ENCODE measurements at regions not wholly inside any gene's neighbourhood (a gene's known extent, or its start where the extent isn't known, plus 50 kb on each side); places are given as distances from the start of the nearest gene placed in this dataset.
A peak's percentile ranks its signal among the peaks of the same experiment; 100 is the strongest.
"Not testable (repeated sequence)": the region's sequence is repeated elsewhere in the genome, so short reads cannot be mapped to it uniquely, and the experiment has no call there.

- TF ChIP-seq ZFX (IDR thresholded peaks at IDR 0.05) = no peak
- TF ChIP-seq CTCF (conservative IDR thresholded peaks at IDR 0.05) = peak; percentile 49
- H3K27ac ChIP-seq = no peak overlapping the region
Observed at GRCh38 chr9:80664327-80665210, 1024.8 kb downstream of the TLE1 start.

- not testable (repeated sequence) for H3K27ac ChIP-seq
Observed at GRCh38 chr9:80659751-80660150, 1029.6 kb downstream of the TLE1 start.

GRCh38 chr9:80651044-80651443 lies 1038.3 kb downstream of the TLE1 start:
- TF ChIP-seq ZFX (IDR thresholded peaks at IDR 0.05) = no peak
- TF ChIP-seq CTCF (conservative IDR thresholded peaks at IDR 0.05) = no peak
- H3K27ac ChIP-seq = no peak overlapping the region

GRCh38 chr9:80649496-80649895 lies 1039.9 kb downstream of the TLE1 start:
- no peak overlapping the region for H3K27ac ChIP-seq
- no peak for TF ChIP-seq CTCF (conservative IDR thresholded peaks at IDR 0.05)
- no peak for TF ChIP-seq ZFX (IDR thresholded peaks at IDR 0.05)

GRCh38 chr9:80649001-80649420 lies 1040.3 kb downstream of the TLE1 start:
- no peak for TF ChIP-seq CTCF (conservative IDR thresholded peaks at IDR 0.05)
- TF ChIP-seq ZFX (IDR thresholded peaks at IDR 0.05) = no peak

GRCh38 chr9:80648336-80648735 lies 1041.0 kb downstream of the TLE1 start:
- TF ChIP-seq ZFX (IDR thresholded peaks at IDR 0.05) (no peak), CTCF (conservative IDR thresholded peaks at IDR 0.05) (no peak)
- H3K27ac ChIP-seq = no peak overlapping the region

More at GRCh38 chr9:80649001-80649420, 1040.3 kb downstream of the TLE1 start:
- no peak overlapping the region for H3K27ac ChIP-seq

- no peak for TF ChIP-seq CTCF (conservative IDR thresholded peaks at IDR 0.05)
- TF ChIP-seq ZFX (IDR thresholded peaks at IDR 0.05) = no peak
- H3K27ac ChIP-seq = no peak overlapping the region
Observed at GRCh38 chr9:80646211-80646610, 1043.1 kb downstream of the TLE1 start.

- H3K27ac ChIP-seq = peak overlapping the region; percentile 1
- TF ChIP-seq ZFX (IDR thresholded peaks at IDR 0.05) (no peak), CTCF (conservative IDR thresholded peaks at IDR 0.05) (no peak)
Observed at GRCh38 chr9:80644044-80644443, 1045.3 kb downstream of the TLE1 start.

Data from C4-2B (cell line).